Astrocyte (in vitro differentiated cells and primary cell): ENCODE measurements at regions not wholly inside any gene's neighbourhood (a gene's known extent, or its start where the extent isn't known, plus 50 kb on each side); places are given as distances from the start of the nearest gene placed in this dataset.

ENCODE experiments used
- EZH2 ChIP-seq: IDR thresholded peaks from 2 replicates; pipeline ENCODE4 v1.6.1; 2012; ENCODE audit warnings: mild to moderate bottlenecking, low read length, inconsistent platforms; ENCODE audit not compliant: insufficient read depth
- TF ChIP-seq, protein P1 (sequence below): IDR thresholded peaks from 2 replicates; pipeline ENCODE4 v1.5.1; 2011; ENCODE audit warnings: low read depth, mild to moderate bottlenecking, inconsistent platforms, low read length, moderate library complexity; ENCODE audit not compliant: insufficient read depth

DNA sequence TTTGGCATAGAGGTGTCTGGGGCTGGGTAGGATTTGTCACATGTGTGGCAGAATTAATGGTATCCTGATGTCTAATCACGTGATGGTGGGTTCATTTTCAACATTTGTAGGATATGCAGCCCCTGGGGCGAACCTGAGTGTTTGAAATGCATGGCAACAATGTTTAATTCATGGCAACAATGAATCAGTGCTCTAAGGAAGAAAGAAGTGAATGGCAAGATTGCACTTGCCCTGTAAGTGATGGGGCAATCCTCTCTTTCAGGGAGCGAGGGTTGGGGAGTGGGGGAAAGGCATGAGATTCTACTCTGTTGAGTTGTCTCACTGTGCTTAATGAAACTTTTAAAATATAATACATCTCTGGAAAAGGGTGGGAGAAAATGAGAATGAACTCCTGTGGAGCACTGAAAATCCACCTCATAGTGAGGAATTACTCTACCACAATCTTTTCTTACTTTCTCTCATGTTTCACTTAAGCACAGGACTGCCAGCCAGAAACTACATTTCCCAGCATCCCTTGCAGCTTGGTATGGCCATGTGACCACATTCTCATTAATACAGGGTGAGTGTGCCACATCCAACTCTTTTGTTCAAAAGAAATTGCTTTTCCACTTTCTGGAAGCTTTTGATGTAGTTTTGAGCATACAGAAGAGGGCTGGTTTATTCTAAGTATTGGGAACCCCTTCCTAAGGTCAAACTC, 64.0 kb upstream of the PGM2 start:
- TF ChIP-seq, protein P1, sequence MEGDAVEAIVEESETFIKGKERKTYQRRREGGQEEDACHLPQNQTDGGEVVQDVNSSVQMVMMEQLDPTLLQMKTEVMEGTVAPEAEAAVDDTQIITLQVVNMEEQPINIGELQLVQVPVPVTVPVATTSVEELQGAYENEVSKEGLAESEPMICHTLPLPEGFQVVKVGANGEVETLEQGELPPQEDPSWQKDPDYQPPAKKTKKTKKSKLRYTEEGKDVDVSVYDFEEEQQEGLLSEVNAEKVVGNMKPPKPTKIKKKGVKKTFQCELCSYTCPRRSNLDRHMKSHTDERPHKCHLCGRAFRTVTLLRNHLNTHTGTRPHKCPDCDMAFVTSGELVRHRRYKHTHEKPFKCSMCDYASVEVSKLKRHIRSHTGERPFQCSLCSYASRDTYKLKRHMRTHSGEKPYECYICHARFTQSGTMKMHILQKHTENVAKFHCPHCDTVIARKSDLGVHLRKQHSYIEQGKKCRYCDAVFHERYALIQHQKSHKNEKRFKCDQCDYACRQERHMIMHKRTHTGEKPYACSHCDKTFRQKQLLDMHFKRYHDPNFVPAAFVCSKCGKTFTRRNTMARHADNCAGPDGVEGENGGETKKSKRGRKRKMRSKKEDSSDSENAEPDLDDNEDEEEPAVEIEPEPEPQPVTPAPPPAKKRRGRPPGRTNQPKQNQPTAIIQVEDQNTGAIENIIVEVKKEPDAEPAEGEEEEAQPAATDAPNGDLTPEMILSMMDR: no peak
- TF ChIP-seq EZH2: no peak
